ENCODE measurements at regions not wholly inside any gene's neighbourhood (a gene's known extent, or its start where the extent isn't known, plus 50 kb on each side); places are given as distances from the start of the nearest gene placed in this dataset.

GRCh38 chr1:116219651-116220434, 108.6 kb downstream of the MAB21L3 start:
- H3K4me3 ChIP-seq: no peak overlapping the region
- no peaks in the 10 kb centered on the region for H3K4me1 ChIP-seq
- no peak for TF ChIP-seq POLR2A (IDR thresholded peaks at IDR 0.05)
- no peak for TF ChIP-seq POLR2AphosphoS5 (IDR thresholded peaks at IDR 0.05)
- H3K27me3 ChIP-seq: no peaks in the 10 kb centered on the region
- H3K9me3 ChIP-seq: no peaks in the 10 kb centered on the region
- no peak overlapping the region for H3K27ac ChIP-seq
- intact Hi-C loops (cut with DNase I; ENCODE audit: low total_unique reads): loop anchor here (10.0 kb wide), 1 partner anchor 1635 kb away; no protein-coding TSS in a partner anchor
- DNase-seq (ENCODE audit: low spot score in 2 of 2): no peak
- no peaks in the 10 kb centered on the region for H3K36me3 ChIP-seq

DNA sequence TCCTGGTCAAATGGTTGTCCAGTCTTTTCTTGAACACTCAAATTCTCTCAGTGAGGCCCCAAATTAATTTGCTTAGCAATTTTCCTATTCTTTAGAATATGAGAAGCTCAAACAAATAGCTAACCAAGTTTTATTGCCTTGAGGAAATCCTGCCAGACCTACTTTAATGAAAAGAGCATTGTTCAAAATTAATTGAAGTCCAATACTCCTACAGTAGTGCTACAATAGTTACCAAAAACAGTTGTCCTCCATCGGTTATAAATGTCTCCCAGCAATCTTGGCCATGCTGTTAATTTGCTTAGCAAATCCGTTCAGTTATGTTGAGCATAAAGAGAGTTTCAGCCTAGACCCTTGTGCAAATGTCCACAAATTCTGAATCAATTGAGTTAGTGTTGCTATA, 112.9 kb downstream of the MAB21L3 start:
- no peaks in the 10 kb centered on the region for H3K9me3 ChIP-seq
- TF ChIP-seq POLR2AphosphoS5 (IDR thresholded peaks at IDR 0.05): no peak
- TF ChIP-seq, protein P1, sequence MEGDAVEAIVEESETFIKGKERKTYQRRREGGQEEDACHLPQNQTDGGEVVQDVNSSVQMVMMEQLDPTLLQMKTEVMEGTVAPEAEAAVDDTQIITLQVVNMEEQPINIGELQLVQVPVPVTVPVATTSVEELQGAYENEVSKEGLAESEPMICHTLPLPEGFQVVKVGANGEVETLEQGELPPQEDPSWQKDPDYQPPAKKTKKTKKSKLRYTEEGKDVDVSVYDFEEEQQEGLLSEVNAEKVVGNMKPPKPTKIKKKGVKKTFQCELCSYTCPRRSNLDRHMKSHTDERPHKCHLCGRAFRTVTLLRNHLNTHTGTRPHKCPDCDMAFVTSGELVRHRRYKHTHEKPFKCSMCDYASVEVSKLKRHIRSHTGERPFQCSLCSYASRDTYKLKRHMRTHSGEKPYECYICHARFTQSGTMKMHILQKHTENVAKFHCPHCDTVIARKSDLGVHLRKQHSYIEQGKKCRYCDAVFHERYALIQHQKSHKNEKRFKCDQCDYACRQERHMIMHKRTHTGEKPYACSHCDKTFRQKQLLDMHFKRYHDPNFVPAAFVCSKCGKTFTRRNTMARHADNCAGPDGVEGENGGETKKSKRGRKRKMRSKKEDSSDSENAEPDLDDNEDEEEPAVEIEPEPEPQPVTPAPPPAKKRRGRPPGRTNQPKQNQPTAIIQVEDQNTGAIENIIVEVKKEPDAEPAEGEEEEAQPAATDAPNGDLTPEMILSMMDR (IDR thresholded peaks at IDR 0.05): no peak
- no peak for TF ChIP-seq POLR2A (IDR thresholded peaks at IDR 0.05)
- intact Hi-C loops (cut with DNase I; ENCODE audit: low total_unique reads): loop anchor here (10.0 kb wide), 1 partner anchor 1631 kb away; no protein-coding TSS in a partner anchor

DNA sequence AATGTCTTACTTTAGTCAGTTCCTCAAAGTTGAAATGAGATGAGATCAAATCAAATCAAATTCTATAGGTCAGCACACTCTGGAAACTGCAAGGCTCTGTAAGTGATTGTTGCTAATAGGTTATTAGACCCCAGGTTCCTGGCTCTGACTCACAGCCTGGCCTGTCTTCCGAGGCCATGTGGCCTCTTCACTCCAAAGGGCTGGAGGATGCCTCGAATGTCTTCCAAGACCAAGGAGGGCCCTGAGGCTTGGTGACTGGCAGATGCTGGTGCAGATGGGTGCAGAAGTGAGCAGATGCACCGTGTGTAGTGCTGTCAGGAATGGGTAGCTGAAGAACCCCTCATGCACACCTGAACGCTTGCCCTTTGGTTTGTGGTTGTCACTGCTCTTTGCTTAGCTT, 113.4 kb downstream of the MAB21L3 start:
- H3K4me1 ChIP-seq: no peaks in the 10 kb centered on the region
- intact Hi-C loops (cut with DNase I; ENCODE audit: low total_unique reads): loop anchor here (10.0 kb wide), 1 partner anchor 1630 kb away; no protein-coding TSS in a partner anchor
- no peak overlapping the region for H3K27ac ChIP-seq
- H3K27me3 ChIP-seq: no peaks in the 10 kb centered on the region
- DNase-seq (ENCODE audit: low spot score in 2 of 2): no peak
- H3K4me3 ChIP-seq: no peak overlapping the region
- no peaks in the 10 kb centered on the region for H3K9me3 ChIP-seq
- H3K36me3 ChIP-seq: no peaks in the 10 kb centered on the region
- TF ChIP-seq POLR2A (IDR thresholded peaks at IDR 0.05) (no peak), POLR2AphosphoS5 (IDR thresholded peaks at IDR 0.05) (no peak)
- TF ChIP-seq, protein P1 (IDR thresholded peaks at IDR 0.05): no peak

More for the DNA sequence above, 112.9 kb downstream of the MAB21L3 start:
- H3K36me3 ChIP-seq: no peaks in the 10 kb centered on the region
- no peak overlapping the region for H3K27ac ChIP-seq
- no peak overlapping the region for H3K4me3 ChIP-seq
- no peak for DNase-seq (ENCODE audit: low spot score in 2 of 2)
- H3K4me1 ChIP-seq: no peaks in the 10 kb centered on the region
- H3K27me3 ChIP-seq: no peaks in the 10 kb centered on the region

DNA sequence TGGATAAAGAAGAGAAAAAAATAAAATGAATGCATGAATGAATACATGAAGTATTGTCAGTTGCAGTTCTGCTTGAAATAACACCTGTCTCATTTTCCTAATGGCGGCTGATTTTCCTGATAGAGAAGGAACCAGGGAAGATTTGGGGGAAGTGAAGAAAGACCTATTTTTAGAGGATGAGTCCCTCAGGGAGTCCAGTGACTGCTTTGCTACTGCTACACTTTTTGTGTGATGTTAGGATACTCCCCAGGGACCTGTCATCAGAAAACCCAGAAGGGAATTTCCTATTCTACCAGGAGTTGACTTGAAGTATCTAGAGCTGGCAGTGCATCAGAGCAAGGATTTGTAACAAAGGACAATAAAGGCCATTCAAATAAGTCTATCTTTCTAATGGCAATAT, 114.8 kb downstream of the MAB21L3 start:
- Histone ChIP-seq H3K4me3 (no peak overlapping the region), H3K4me1 (no peaks in the 10 kb centered on the region), H3K9me3 (no peaks in the 10 kb centered on the region), H3K27ac (no peak overlapping the region), H3K27me3 (no peaks in the 10 kb centered on the region), H3K36me3 (no peaks in the 10 kb centered on the region)
- TF ChIP-seq POLR2AphosphoS5 (IDR thresholded peaks at IDR 0.05): no peak
- TF ChIP-seq, protein P1 (IDR thresholded peaks at IDR 0.05): no peak
- intact Hi-C loops (cut with DNase I; ENCODE audit: low total_unique reads): loop anchor here (10.0 kb wide), 1 partner anchor 1629 kb away; no protein-coding TSS in a partner anchor
- no peak for DNase-seq (ENCODE audit: low spot score in 2 of 2)

DNA sequence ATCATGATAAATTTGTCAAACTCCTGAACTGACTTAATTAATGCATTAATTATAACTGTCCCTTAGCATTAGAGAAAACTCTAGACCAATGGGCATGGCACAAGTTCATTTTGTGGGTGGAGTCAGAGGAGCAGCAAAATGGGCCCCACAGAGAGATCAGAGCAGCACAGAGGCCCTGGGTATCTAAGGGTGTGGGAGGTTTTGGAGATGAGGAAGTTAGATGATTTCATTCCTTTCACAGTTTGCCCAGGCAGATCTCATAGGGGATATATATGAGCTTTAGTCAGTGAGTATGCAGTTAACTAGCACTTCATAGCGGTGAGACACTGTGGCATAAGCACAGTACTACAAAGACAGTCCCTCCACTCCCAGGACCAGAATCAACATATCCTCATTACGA, 117.3 kb downstream of the MAB21L3 start:
- no peak for DNase-seq (ENCODE audit: low spot score in 2 of 2)
- H3K4me1 ChIP-seq: no peaks in the 10 kb centered on the region
- no peak overlapping the region for H3K27ac ChIP-seq
- no peak overlapping the region for H3K4me3 ChIP-seq
- H3K36me3 ChIP-seq: no peaks in the 10 kb centered on the region
- no peaks in the 10 kb centered on the region for H3K9me3 ChIP-seq
- TF ChIP-seq POLR2A (IDR thresholded peaks at IDR 0.05) (no peak), POLR2AphosphoS5 (IDR thresholded peaks at IDR 0.05) (no peak)
- TF ChIP-seq, protein P1 (IDR thresholded peaks at IDR 0.05): no peak
- intact Hi-C loops (cut with DNase I; ENCODE audit: low total_unique reads): loop anchor here (10.0 kb wide), 1 partner anchor 1626 kb away; no protein-coding TSS in a partner anchor
- H3K27me3 ChIP-seq: no peaks in the 10 kb centered on the region

All from breast epithelium (tissue), 4 donors.